H7 (cell line): ENCODE measurements at regions not wholly inside any gene's neighbourhood (a gene's known extent, or its start where the extent isn't known, plus 50 kb on each side); places are given as distances from the start of the nearest gene placed in this dataset.
"Not testable (repeated sequence)": the region's sequence is repeated elsewhere in the genome, so short reads cannot be mapped to it uniquely, and the experiment has no call there.

Experiments
- DNase-seq: peaks from one replicate; pipeline ENCODE4 v3.0.0; 2012
- H3K27me3 ChIP-seq: 2 replicates; pipeline ENCODE4 v1.6.0; 2011; ENCODE audit warnings: mild to moderate bottlenecking, low read length; ENCODE audit not compliant: control insufficient read depth, insufficient read depth
- H3K36me3 ChIP-seq: replicated peaks from 2 replicates; pipeline ENCODE4 v1.5.1; 2011; ENCODE audit warnings: low read length; ENCODE audit not compliant: control insufficient read depth, insufficient read depth
- H3K4me3 ChIP-seq: 2 replicates; pipeline ENCODE4 v1.5.1; 2011; ENCODE audit warnings: low read depth, mild to moderate bottlenecking, control low read depth, low read length, moderate library complexity; ENCODE audit not compliant: insufficient read depth

GRCh38 chr4:31408121-31408520 is 688.0 kb downstream of the PCDH7 start:
- Histone ChIP-seq H3K36me3 (no peaks in the 10 kb centered on the region), H3K27me3 (no peaks in the 10 kb centered on the region), H3K4me3 (no peak overlapping the region)
- DNase-seq = no peak

- Histone ChIP-seq H3K36me3 (no peaks in the 10 kb centered on the region), H3K4me3 (no peak overlapping the region)
- no peak for DNase-seq
Observed at GRCh38 chr4:31411565-31411964, 691.4 kb downstream of the PCDH7 start.

GRCh38 chr4:31415629-31416028 is 695.5 kb downstream of the PCDH7 start:
- no peaks in the 10 kb centered on the region for H3K27me3 ChIP-seq
- H3K36me3 ChIP-seq = no peaks in the 10 kb centered on the region
- no peak for DNase-seq
- H3K4me3 ChIP-seq = no peak overlapping the region

More at GRCh38 chr4:31411565-31411964, 691.4 kb downstream of the PCDH7 start:
- H3K27me3 ChIP-seq = no peaks in the 10 kb centered on the region

- no peak for DNase-seq
- Histone ChIP-seq H3K27me3 (no peaks in the 10 kb centered on the region), H3K36me3 (no peaks in the 10 kb centered on the region), H3K4me3 (no peak overlapping the region)
Observed at GRCh38 chr4:31416498-31416897, 696.3 kb downstream of the PCDH7 start.

GRCh38 chr4:31417040-31417439 is 696.9 kb downstream of the PCDH7 start:
- no peak overlapping the region for H3K4me3 ChIP-seq
- DNase-seq = no peak
- H3K36me3 ChIP-seq = no peaks in the 10 kb centered on the region
- no peaks in the 10 kb centered on the region for H3K27me3 ChIP-seq

GRCh38 chr4:31422006-31422405 is 701.8 kb downstream of the PCDH7 start:
- Histone ChIP-seq H3K27me3 (no peaks in the 10 kb centered on the region), H3K36me3 (no peaks in the 10 kb centered on the region), H3K4me3 (no peak overlapping the region)
- DNase-seq = no peak

GRCh38 chr4:31427691-31428090 is 707.5 kb downstream of the PCDH7 start:
- H3K36me3 ChIP-seq = no peaks in the 10 kb centered on the region
- no peaks in the 10 kb centered on the region for H3K27me3 ChIP-seq
- DNase-seq = no peak

GRCh38 chr4:31442236-31442635 is 722.1 kb downstream of the PCDH7 start:
- no peaks in the 10 kb centered on the region for H3K27me3 ChIP-seq
- DNase-seq = peak; percentile 13
- H3K36me3 ChIP-seq = no peaks in the 10 kb centered on the region

More at GRCh38 chr4:31427691-31428090, 707.5 kb downstream of the PCDH7 start:
- H3K4me3 ChIP-seq = no peak overlapping the region

GRCh38 chr4:31445526-31445925 is 725.4 kb downstream of the PCDH7 start:
- Histone ChIP-seq H3K4me3 (no peak overlapping the region), H3K27me3 (no peaks in the 10 kb centered on the region), H3K36me3 (no peaks in the 10 kb centered on the region)
- no peak for DNase-seq

More at GRCh38 chr4:31442236-31442635, 722.1 kb downstream of the PCDH7 start:
- H3K4me3 ChIP-seq = no peak overlapping the region

GRCh38 chr4:31455612-31456011 is 735.4 kb downstream of the PCDH7 start:
- Histone ChIP-seq H3K4me3 (no peak overlapping the region), H3K36me3 (no peaks in the 10 kb centered on the region), H3K27me3 (no peaks in the 10 kb centered on the region)
- no peak for DNase-seq

GRCh38 chr4:31458813-31459212 is 738.6 kb downstream of the PCDH7 start:
- Histone ChIP-seq H3K36me3 (no peaks in the 10 kb centered on the region), H3K27me3 (no peaks in the 10 kb centered on the region), H3K4me3 (no peak overlapping the region)
- DNase-seq = no peak

- no peak for DNase-seq
- Histone ChIP-seq H3K27me3 (no peaks in the 10 kb centered on the region), H3K36me3 (no peaks in the 10 kb centered on the region), H3K4me3 (no peak overlapping the region)
Observed at GRCh38 chr4:31461421-31461820, 741.3 kb downstream of the PCDH7 start.

- Histone ChIP-seq H3K4me3 (no peak overlapping the region), H3K36me3 (no peaks in the 10 kb centered on the region), H3K27me3 (no peaks in the 10 kb centered on the region; the same call in 1 of the 2 replicates)
- no peak for DNase-seq
Observed at GRCh38 chr4:31467781-31468180, 747.6 kb downstream of the PCDH7 start.

GRCh38 chr4:31474221-31474620 is 754.1 kb downstream of the PCDH7 start:
- DNase-seq = no peak
- H3K4me3 ChIP-seq = no peak overlapping the region
- H3K27me3 ChIP-seq = no peaks in the 10 kb centered on the region; the same call in 1 of the 2 replicates
- no peaks in the 10 kb centered on the region for H3K36me3 ChIP-seq

GRCh38 chr4:31482691-31483090 is 762.5 kb downstream of the PCDH7 start:
- Histone ChIP-seq H3K4me3 (no peak overlapping the region), H3K36me3 (no peaks in the 10 kb centered on the region), H3K27me3 (no peaks in the 10 kb centered on the region)
- DNase-seq = no peak

- H3K27me3 ChIP-seq, DNase-seq, H3K36me3 ChIP-seq, H3K4me3 ChIP-seq: not testable (repeated sequence)
Observed at GRCh38 chr4:31499216-31499615, 779.0 kb downstream of the PCDH7 start.
